Coronary artery (tissue), 2 donors: ENCODE measurements at regions not wholly inside any gene's neighbourhood (a gene's known extent, or its start where the extent isn't known, plus 50 kb on each side); places are given as distances from the start of the nearest gene placed in this dataset.

ENCODE experiments used
- DNase-seq: peaks from one replicate; pipeline ENCODE4 v3.0.0-alpha.2; 2017; ENCODE audit warnings: low spot score
- H3K27ac ChIP-seq, 2 donors: fragments of 200-600 bp; sonication (generic); one replicate each; pipeline ENCODE4 v1.5.1; 2016 to 2019
- H3K4me3 ChIP-seq: fragments of 200-600 bp; sonication (generic); 2 replicates; pipeline ENCODE4 v1.5.1; 2016; ENCODE audit warnings: mild to moderate bottlenecking, moderate library complexity
- TF ChIP-seq, protein P1 (sequence below): fragments of 200-600 bp; sonication (generic); IDR thresholded peaks from one replicate; pipeline ENCODE4 v1.5.1; 2019; ENCODE audit warnings: antibody characterized with exemption

DNA sequence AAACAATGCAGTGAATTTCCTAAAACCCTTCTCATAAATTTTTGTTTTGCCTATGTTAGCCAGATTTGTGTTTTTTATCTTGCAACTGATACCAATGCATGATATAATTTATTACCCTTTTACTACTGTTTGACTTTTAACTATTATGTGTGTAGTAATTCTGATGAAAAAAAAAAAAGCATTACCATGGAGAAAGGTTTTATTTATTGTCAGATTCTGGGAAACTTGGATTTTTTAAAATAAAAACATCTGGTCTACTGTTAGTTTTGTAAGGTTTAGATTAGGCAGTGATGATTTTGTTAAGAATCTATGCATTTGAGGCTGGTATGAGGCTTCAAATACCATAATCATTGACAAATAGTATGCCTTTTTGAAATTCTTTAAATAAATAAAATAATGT is 470.4 kb upstream of the ROBO1 start:
- no peak for DNase-seq
- TF ChIP-seq, protein P1, sequence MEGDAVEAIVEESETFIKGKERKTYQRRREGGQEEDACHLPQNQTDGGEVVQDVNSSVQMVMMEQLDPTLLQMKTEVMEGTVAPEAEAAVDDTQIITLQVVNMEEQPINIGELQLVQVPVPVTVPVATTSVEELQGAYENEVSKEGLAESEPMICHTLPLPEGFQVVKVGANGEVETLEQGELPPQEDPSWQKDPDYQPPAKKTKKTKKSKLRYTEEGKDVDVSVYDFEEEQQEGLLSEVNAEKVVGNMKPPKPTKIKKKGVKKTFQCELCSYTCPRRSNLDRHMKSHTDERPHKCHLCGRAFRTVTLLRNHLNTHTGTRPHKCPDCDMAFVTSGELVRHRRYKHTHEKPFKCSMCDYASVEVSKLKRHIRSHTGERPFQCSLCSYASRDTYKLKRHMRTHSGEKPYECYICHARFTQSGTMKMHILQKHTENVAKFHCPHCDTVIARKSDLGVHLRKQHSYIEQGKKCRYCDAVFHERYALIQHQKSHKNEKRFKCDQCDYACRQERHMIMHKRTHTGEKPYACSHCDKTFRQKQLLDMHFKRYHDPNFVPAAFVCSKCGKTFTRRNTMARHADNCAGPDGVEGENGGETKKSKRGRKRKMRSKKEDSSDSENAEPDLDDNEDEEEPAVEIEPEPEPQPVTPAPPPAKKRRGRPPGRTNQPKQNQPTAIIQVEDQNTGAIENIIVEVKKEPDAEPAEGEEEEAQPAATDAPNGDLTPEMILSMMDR = no peak

DNA sequence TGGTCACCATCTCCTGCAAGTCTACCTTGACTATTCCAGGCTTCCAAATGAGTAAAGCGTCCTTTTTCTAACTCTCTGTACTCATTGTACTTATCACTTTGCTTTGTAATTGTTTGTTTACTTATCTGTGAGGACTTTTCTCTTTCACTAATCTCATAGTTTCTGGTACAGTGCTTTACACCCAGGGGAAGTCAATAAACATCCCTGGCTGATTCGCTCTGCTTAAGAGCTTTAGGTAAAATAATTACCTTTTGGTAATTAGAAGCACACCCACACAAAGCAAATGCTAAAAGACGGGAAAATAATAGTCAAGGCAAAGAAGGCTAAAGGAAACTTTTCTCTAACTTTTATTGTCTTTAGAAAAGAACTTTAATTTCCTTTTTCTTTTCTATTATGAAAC is 466.9 kb upstream of the ROBO1 start:
- no peak for DNase-seq
- TF ChIP-seq, protein P1 = no peak
- Histone ChIP-seq H3K27ac (no peak overlapping the region), H3K4me3 (no peak overlapping the region)

More for the DNA sequence above, 470.4 kb upstream of the ROBO1 start:
- no peak overlapping the region for H3K4me3 ChIP-seq
- no peak overlapping the region for H3K27ac ChIP-seq

DNA sequence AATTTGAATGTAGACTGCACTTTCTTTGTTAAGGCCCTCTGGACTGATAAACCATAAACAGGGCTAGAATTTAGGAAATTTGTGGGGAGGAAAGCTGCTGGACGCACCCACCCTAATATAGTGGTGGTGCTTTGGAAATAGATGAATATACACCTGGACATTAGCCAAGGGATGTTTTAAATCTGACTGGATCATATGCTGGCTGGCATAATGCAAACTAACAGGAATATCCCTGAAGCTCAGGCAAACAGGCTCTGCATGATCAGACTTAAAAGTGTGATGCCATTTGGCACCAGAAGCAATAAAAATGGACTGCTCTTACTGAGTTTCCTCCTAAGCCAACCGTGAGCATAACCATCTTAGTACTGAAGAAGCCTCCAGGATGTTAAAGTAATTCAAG is 465.8 kb upstream of the ROBO1 start:
- TF ChIP-seq, protein P1 = no peak
- Histone ChIP-seq H3K27ac (no peak overlapping the region), H3K4me3 (no peak overlapping the region)
- DNase-seq = no peak

DNA sequence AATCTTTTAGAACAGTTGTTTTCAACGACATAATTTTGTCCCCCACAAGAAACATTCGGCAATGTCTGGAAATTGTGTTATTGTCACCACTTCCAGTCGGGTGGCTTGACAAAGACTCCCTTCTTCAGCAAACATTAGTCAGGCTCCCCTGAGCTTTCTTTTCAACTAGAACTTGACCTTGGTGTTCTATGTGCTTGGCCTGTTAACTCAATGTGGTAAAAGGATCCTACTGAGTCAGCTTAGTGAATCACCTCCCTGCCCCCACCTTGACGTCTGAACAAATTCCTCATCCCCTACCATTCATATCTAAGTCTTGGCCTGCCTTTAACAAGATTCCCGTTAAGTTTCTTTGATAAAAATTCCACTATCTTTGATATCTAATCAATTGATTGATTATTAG is 465.0 kb upstream of the ROBO1 start:
- no peak overlapping the region for H3K27ac ChIP-seq
- DNase-seq = no peak
- no peak overlapping the region for H3K4me3 ChIP-seq
- TF ChIP-seq, protein P1 = no peak

DNA sequence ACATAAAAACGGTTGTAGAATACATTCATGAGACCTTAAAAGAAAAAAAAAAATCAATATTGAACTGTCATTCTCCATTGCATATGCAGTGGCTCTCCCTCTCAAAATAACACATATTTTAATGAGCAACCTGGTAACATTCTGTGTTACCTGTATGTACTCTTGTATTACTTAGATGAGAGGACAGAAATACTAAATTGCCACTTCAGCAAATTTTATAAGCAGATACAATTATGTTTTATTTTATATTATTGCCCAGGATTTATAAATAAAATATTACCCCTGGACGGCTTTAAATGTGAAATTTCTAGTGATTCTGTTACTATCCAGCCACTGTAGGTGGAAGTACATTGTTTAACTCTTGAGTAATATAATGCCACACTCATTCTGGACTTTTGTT is 463.2 kb upstream of the ROBO1 start:
- no peak for DNase-seq
- H3K4me3 ChIP-seq = no peak overlapping the region
- H3K27ac ChIP-seq = no peak overlapping the region
- TF ChIP-seq, protein P1 = no peak

DNA sequence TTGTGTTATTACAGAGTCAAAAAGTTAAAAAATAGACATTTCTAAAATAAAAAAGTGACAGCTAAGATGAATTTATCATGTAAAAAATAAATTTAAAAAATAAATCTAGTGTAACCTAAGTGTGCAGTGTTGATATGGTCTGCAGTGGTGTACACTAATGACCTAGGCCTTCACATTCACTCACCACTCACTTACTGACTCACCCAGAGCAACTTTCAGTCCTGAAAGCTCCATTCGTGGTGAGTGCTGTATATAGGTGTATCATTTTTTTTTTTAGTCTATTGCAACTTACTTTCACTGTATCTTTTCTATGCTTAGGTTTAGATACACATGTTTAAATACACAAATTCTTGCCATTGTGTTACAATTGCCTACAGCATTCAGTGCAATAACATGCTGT is 459.4 kb upstream of the ROBO1 start:
- TF ChIP-seq, protein P1 = no peak
- no peak overlapping the region for H3K4me3 ChIP-seq
- DNase-seq = no peak

GRCh38 chr3:80215191-80215590 is 447.4 kb upstream of the ROBO1 start:
- no peak for DNase-seq
- H3K4me3 ChIP-seq = no peak overlapping the region
- H3K27ac ChIP-seq = no peak overlapping the region
- TF ChIP-seq, protein P1 = no peak

More for the DNA sequence above, 459.4 kb upstream of the ROBO1 start:
- H3K27ac ChIP-seq = no peak overlapping the region
